ENCODE measurements at regions not wholly inside any gene's neighbourhood (a gene's known extent, or its start where the extent isn't known, plus 50 kb on each side); places are given as distances from the start of the nearest gene placed in this dataset.
A peak's percentile ranks its signal among the peaks of the same experiment; 100 is the strongest.

GRCh38 chr6:168968228-168968627, 285.4 kb downstream of the THBS2 start:
- DNase-seq (ENCODE audit: low spot score), result no peak

GRCh38 chr6:168967281-168967925, 286.2 kb downstream of the THBS2 start:
- DNase-seq (ENCODE audit: low spot score), result no peak

GRCh38 chr6:168964138-168964835, 289.4 kb downstream of the THBS2 start:
- no peak for DNase-seq (ENCODE audit: low spot score)

GRCh38 chr6:168962886-168963285, 290.8 kb downstream of the THBS2 start:
- DNase-seq (ENCODE audit: low spot score), result peak; percentile 36

GRCh38 chr6:168961264-168961656, 292.4 kb downstream of the THBS2 start:
- DNase-seq (ENCODE audit: low spot score), result no peak

- DNase-seq (ENCODE audit: low spot score), result no peak
These were observed 292.9 kb downstream of the THBS2 start for GRCh38 chr6:168960551-168961263.

GRCh38 chr6:168959696-168960095, 293.9 kb downstream of the THBS2 start:
- no peak for DNase-seq (ENCODE audit: low spot score)

- peak; percentile 75 for DNase-seq (ENCODE audit: low spot score)
These were observed 296.5 kb downstream of the THBS2 start for GRCh38 chr6:168956884-168957730.

- DNase-seq (ENCODE audit: low spot score), result peak; percentile 24
These were observed 297.4 kb downstream of the THBS2 start for GRCh38 chr6:168956141-168956838.

- DNase-seq (ENCODE audit: low spot score), result no peak
These were observed 300.2 kb downstream of the THBS2 start for GRCh38 chr6:168953461-168953860.

GRCh38 chr6:168951217-168951616, 302.4 kb downstream of the THBS2 start:
- no peak for DNase-seq (ENCODE audit: low spot score)

- DNase-seq (ENCODE audit: low spot score), result no peak
These were observed 302.8 kb downstream of the THBS2 start for GRCh38 chr6:168950858-168951214.

- no peak for DNase-seq (ENCODE audit: low spot score)
These were observed 303.4 kb downstream of the THBS2 start for GRCh38 chr6:168949981-168950857.

GRCh38 chr6:168948990-168949531, 304.6 kb downstream of the THBS2 start:
- no peak for DNase-seq (ENCODE audit: low spot score)

- DNase-seq (ENCODE audit: low spot score), result no peak
These were observed 305.6 kb downstream of the THBS2 start for GRCh38 chr6:168948002-168948401.

GRCh38 chr6:168943231-168943905, 310.3 kb downstream of the THBS2 start:
- DNase-seq (ENCODE audit: low spot score), result no peak

GRCh38 chr6:168942646-168943045, 311.0 kb downstream of the THBS2 start:
- DNase-seq (ENCODE audit: low spot score), result no peak

GRCh38 chr6:168941036-168941435, 312.6 kb downstream of the THBS2 start:
- DNase-seq (ENCODE audit: low spot score), result no peak

- no peak for DNase-seq (ENCODE audit: low spot score)
These were observed 313.9 kb downstream of the THBS2 start for GRCh38 chr6:168939796-168940195.

- no peak for DNase-seq (ENCODE audit: low spot score)
These were observed 314.6 kb downstream of the THBS2 start for GRCh38 chr6:168939041-168939440.

Data from putamen (tissue), 1 donor.